ENCODE measurements at regions not wholly inside any gene's neighbourhood (a gene's known extent, or its start where the extent isn't known, plus 50 kb on each side); places are given as distances from the start of the nearest gene placed in this dataset.

- TF ChIP-seq, protein P1, sequence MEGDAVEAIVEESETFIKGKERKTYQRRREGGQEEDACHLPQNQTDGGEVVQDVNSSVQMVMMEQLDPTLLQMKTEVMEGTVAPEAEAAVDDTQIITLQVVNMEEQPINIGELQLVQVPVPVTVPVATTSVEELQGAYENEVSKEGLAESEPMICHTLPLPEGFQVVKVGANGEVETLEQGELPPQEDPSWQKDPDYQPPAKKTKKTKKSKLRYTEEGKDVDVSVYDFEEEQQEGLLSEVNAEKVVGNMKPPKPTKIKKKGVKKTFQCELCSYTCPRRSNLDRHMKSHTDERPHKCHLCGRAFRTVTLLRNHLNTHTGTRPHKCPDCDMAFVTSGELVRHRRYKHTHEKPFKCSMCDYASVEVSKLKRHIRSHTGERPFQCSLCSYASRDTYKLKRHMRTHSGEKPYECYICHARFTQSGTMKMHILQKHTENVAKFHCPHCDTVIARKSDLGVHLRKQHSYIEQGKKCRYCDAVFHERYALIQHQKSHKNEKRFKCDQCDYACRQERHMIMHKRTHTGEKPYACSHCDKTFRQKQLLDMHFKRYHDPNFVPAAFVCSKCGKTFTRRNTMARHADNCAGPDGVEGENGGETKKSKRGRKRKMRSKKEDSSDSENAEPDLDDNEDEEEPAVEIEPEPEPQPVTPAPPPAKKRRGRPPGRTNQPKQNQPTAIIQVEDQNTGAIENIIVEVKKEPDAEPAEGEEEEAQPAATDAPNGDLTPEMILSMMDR (conservative IDR thresholded peaks at IDR 0.05; ENCODE audit: low read length): no peak
- TF ChIP-seq EZH2phosphoT487 (IDR thresholded peaks at IDR 0.05; ENCODE audit: borderline replicate concordance): no peak
These were observed 394.5 kb downstream of the SPATA31D1 start for GRCh38 chr9:82382887-82383616.

All from Loucy (cell line).